ENCODE measurements at regions not wholly inside any gene's neighbourhood (a gene's known extent, or its start where the extent isn't known, plus 50 kb on each side); places are given as distances from the start of the nearest gene placed in this dataset.

DNA sequence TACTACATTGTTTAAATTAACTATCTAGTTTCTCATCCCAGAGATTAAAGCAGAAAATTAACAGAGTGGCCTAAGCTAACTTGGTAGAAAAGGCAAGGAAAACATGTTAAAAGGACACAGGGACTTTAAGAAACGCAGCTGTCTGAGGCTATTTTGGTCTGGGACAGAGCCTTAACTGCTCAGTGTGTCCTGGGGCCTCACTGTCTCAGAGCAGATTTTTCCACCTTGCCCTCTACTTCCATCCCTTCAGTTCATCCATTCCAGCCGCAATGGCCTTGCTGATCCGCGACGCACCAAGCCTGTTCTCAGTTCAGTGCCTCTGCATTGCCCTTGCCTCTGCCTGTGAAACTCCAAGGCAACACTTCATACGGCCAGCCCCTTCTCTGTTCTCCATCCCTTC, 114.9 kb upstream of the OSR1 start:
- ChIA-PET POLR2A (no interaction called here), CTCF (no interaction called here)
- no peak overlapping the region for H3K27ac ChIP-seq (ENCODE audit: low read length)
- H3K9me3 ChIP-seq (ENCODE audit: control insufficient read depth, insufficient read depth, low read depth, low read length): no peaks in the 10 kb centered on the region
- no peak overlapping the region for H3K4me3 ChIP-seq (ENCODE audit: low read depth in 2 of 2, low read length in 2 of 2)
- TF ChIP-seq, protein P1, sequence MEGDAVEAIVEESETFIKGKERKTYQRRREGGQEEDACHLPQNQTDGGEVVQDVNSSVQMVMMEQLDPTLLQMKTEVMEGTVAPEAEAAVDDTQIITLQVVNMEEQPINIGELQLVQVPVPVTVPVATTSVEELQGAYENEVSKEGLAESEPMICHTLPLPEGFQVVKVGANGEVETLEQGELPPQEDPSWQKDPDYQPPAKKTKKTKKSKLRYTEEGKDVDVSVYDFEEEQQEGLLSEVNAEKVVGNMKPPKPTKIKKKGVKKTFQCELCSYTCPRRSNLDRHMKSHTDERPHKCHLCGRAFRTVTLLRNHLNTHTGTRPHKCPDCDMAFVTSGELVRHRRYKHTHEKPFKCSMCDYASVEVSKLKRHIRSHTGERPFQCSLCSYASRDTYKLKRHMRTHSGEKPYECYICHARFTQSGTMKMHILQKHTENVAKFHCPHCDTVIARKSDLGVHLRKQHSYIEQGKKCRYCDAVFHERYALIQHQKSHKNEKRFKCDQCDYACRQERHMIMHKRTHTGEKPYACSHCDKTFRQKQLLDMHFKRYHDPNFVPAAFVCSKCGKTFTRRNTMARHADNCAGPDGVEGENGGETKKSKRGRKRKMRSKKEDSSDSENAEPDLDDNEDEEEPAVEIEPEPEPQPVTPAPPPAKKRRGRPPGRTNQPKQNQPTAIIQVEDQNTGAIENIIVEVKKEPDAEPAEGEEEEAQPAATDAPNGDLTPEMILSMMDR (IDR thresholded peaks at IDR 0.05): no peak
- no peak for TF ChIP-seq POLR2AphosphoS5 (IDR thresholded peaks at IDR 0.05; ENCODE audit: low read depth, low read length)
- TF ChIP-seq, protein P2, sequence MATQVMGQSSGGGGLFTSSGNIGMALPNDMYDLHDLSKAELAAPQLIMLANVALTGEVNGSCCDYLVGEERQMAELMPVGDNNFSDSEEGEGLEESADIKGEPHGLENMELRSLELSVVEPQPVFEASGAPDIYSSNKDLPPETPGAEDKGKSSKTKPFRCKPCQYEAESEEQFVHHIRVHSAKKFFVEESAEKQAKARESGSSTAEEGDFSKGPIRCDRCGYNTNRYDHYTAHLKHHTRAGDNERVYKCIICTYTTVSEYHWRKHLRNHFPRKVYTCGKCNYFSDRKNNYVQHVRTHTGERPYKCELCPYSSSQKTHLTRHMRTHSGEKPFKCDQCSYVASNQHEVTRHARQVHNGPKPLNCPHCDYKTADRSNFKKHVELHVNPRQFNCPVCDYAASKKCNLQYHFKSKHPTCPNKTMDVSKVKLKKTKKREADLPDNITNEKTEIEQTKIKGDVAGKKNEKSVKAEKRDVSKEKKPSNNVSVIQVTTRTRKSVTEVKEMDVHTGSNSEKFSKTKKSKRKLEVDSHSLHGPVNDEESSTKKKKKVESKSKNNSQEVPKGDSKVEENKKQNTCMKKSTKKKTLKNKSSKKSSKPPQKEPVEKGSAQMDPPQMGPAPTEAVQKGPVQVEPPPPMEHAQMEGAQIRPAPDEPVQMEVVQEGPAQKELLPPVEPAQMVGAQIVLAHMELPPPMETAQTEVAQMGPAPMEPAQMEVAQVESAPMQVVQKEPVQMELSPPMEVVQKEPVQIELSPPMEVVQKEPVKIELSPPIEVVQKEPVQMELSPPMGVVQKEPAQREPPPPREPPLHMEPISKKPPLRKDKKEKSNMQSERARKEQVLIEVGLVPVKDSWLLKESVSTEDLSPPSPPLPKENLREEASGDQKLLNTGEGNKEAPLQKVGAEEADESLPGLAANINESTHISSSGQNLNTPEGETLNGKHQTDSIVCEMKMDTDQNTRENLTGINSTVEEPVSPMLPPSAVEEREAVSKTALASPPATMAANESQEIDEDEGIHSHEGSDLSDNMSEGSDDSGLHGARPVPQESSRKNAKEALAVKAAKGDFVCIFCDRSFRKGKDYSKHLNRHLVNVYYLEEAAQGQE (IDR thresholded peaks at IDR 0.05; ENCODE audit: insufficient read depth in 1 of 2, low read depth in 2 of 2, low read length in 1 of 2): no peak
- no peak for TF ChIP-seq SIN3A (IDR thresholded peaks at IDR 0.05; ENCODE audit: borderline replicate concordance, insufficient read depth, low read depth, low read length)
- no peak for TF ChIP-seq TCF7L2 (IDR thresholded peaks at IDR 0.05; ENCODE audit: low read depth, low read length)
- H3K27me3 ChIP-seq (ENCODE audit: control insufficient read depth, insufficient read depth, low read length): no peaks in the 10 kb centered on the region; the same call in 1 of the 2 replicates
- no peak for DNase-seq (ENCODE audit: low read depth, low spot score)
- BruUV-seq (replicated peaks): no TSS peak
- no peak for ATAC-seq
- in situ Hi-C loops (cut with HindIII; ENCODE audit: low pct_unique_long_range_greater_than_20kb, low sequenced_read_pairs): no loop called here
- intact Hi-C loops (cut with micrococcal nuclease; ENCODE audit: unreplicated experiment): no loop called here
- H3K36me3 ChIP-seq (ENCODE audit: control insufficient read depth, insufficient read depth, low read length): no peaks in the 10 kb centered on the region
- no peaks in the 10 kb centered on the region for H3K4me1 ChIP-seq (ENCODE audit: control insufficient read depth, insufficient read depth, low read length)

DNA sequence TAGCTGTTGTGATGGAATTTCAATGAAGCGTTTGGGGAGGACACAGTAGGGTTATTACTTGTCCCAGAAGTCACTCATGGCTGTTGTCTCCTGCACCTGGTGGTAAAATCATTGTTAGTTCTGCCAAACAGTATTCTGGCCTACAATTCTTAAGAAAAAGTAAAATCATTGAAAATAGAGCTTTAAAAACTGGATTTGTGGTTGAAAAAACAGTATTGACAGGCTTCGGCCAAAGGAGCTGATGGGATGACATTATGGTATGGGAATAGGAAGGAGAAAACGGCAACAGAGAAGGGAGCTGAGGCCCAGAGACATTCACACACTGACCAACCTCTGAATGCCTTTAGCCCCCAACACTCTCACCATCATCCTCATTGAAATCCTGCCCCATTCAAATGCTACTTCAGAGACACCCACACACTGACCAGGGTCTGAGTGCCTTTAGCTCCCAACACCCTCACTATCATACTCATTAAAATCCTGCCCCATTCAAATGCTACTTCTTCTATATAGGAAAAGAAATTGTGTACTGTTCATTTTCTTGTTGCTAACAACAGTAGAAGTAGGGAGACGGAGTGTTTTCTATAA, 114.1 kb upstream of the OSR1 start:
- no peak for ATAC-seq
- DNase-seq (ENCODE audit: low read depth, low spot score): no peak
- H3K36me3 ChIP-seq (ENCODE audit: control insufficient read depth, insufficient read depth, low read length): no peaks in the 10 kb centered on the region
- no peaks in the 10 kb centered on the region for H3K4me1 ChIP-seq (ENCODE audit: control insufficient read depth, insufficient read depth, low read length)
- H3K27ac ChIP-seq (ENCODE audit: low read length): no peak overlapping the region
- TF ChIP-seq TCF7L2 (IDR thresholded peaks at IDR 0.05; ENCODE audit: low read depth, low read length): no peak
- TF ChIP-seq, protein P2 (IDR thresholded peaks at IDR 0.05; ENCODE audit: insufficient read depth in 1 of 2, low read depth in 2 of 2, low read length in 1 of 2): no peak
- TF ChIP-seq POLR2AphosphoS5 (IDR thresholded peaks at IDR 0.05; ENCODE audit: low read depth, low read length): no peak
- TF ChIP-seq, protein P1 (IDR thresholded peaks at IDR 0.05): no peak
- no peak for TF ChIP-seq SIN3A (IDR thresholded peaks at IDR 0.05; ENCODE audit: borderline replicate concordance, insufficient read depth, low read depth, low read length)
- POLR2A ChIA-PET: no interaction called here
- CTCF ChIA-PET: no interaction called here
- H3K4me3 ChIP-seq (ENCODE audit: low read depth in 2 of 2, low read length in 2 of 2): no peak overlapping the region
- no TSS peak for BruUV-seq (replicated peaks)
- in situ Hi-C loops (cut with HindIII; ENCODE audit: low pct_unique_long_range_greater_than_20kb, low sequenced_read_pairs) (no loop called here), intact Hi-C loops (cut with micrococcal nuclease; ENCODE audit: unreplicated experiment) (no loop called here)
- no peaks in the 10 kb centered on the region; the same call in 1 of the 2 replicates for H3K27me3 ChIP-seq (ENCODE audit: control insufficient read depth, insufficient read depth, low read length)
- H3K9me3 ChIP-seq (ENCODE audit: control insufficient read depth, insufficient read depth, low read depth, low read length): no peaks in the 10 kb centered on the region
